ENCODE measurements at regions not wholly inside any gene's neighbourhood (a gene's known extent, or its start where the extent isn't known, plus 50 kb on each side); places are given as distances from the start of the nearest gene placed in this dataset.

GRCh38 chr10:44306762-44307161 is 78.1 kb downstream of the CXCL12 start:
- DNase-seq, result peak in 1 of 2 experiments; percentile 32
- H3K4me3 Mint-ChIP-seq (ENCODE audit: unreplicated experiment), result no peak overlapping the region
- H3K27me3 ChIP-seq (replicated peaks; ENCODE audit: control insufficient read depth, insufficient read depth, low read length), result no peaks in the 10 kb centered on the region
- H3K27me3 Mint-ChIP-seq (ENCODE audit: insufficient read depth, unreplicated experiment), result peaks cover 3% of the 10 kb centered on the region
- CTCF ChIA-PET, result no interaction called here
- H3K9me3 Mint-ChIP-seq (ENCODE audit: unreplicated experiment), result peaks cover 6% of the 10 kb centered on the region
- intact Hi-C loops (cut with micrococcal nuclease; ENCODE audit: unreplicated experiment), result loop anchor here (1.0 kb wide), 1 partner anchor 80 kb away; no protein-coding TSS in a partner anchor
- H3K4me1 Mint-ChIP-seq (ENCODE audit: low read depth, unreplicated experiment), result no peaks in the 10 kb centered on the region
- H3K27ac Mint-ChIP-seq (ENCODE audit: unreplicated experiment), result no peak overlapping the region
- H3K4me1 ChIP-seq, result no peaks in the 10 kb centered on the region
- peak in 1 of 2 experiments; percentile 39 for TF ChIP-seq CTCF (IDR thresholded peaks at IDR 0.05; ENCODE audit: insufficient read depth in 1 of 2, low read depth in 1 of 2, low read length in 1 of 2, severe bottlenecking in 1 of 2, unreplicated experiment in 1 of 2)
- H3K36me3 Mint-ChIP-seq (ENCODE audit: insufficient read depth, unreplicated experiment), result no peaks in the 10 kb centered on the region
- no peaks in the 10 kb centered on the region for H3K36me3 ChIP-seq (ENCODE audit: control insufficient read depth, insufficient read depth, low read length)
- H3K4me3 ChIP-seq (ENCODE audit: low read depth, low read length), result no peak overlapping the region
- H3K9me3 ChIP-seq, result no peaks in the 10 kb centered on the region
- POLR2A ChIA-PET, result no interaction called here
- BruUV-seq (replicated peaks), result no TSS peak

GRCh38 chr10:44306147-44306710 is 78.7 kb downstream of the CXCL12 start:
- no peaks in the 10 kb centered on the region for H3K36me3 Mint-ChIP-seq (ENCODE audit: insufficient read depth, unreplicated experiment)
- POLR2A ChIA-PET, result no interaction called here
- no peak overlapping the region for H3K27ac Mint-ChIP-seq (ENCODE audit: unreplicated experiment)
- H3K4me1 ChIP-seq, result no peaks in the 10 kb centered on the region
- DNase-seq, result no peak
- no peaks in the 10 kb centered on the region for H3K9me3 ChIP-seq
- H3K4me1 Mint-ChIP-seq (ENCODE audit: low read depth, unreplicated experiment), result no peaks in the 10 kb centered on the region
- no peak for TF ChIP-seq CTCF (IDR thresholded peaks at IDR 0.05; ENCODE audit: insufficient read depth in 1 of 2, low read depth in 1 of 2, low read length in 1 of 2, severe bottlenecking in 1 of 2, unreplicated experiment in 1 of 2)
- H3K36me3 ChIP-seq (ENCODE audit: control insufficient read depth, insufficient read depth, low read length), result no peaks in the 10 kb centered on the region
- no TSS peak for BruUV-seq (replicated peaks)
- H3K27me3 ChIP-seq (replicated peaks; ENCODE audit: control insufficient read depth, insufficient read depth, low read length), result no peaks in the 10 kb centered on the region
- intact Hi-C loops (cut with micrococcal nuclease; ENCODE audit: unreplicated experiment), result loop anchor here (1.0 kb wide), 1 partner anchor 80 kb away; no protein-coding TSS in a partner anchor
- peaks cover 3% of the 10 kb centered on the region for H3K27me3 Mint-ChIP-seq (ENCODE audit: insufficient read depth, unreplicated experiment)
- H3K4me3 Mint-ChIP-seq (ENCODE audit: unreplicated experiment), result no peak overlapping the region
- CTCF ChIA-PET, result no interaction called here
- peaks cover 6% of the 10 kb centered on the region for H3K9me3 Mint-ChIP-seq (ENCODE audit: unreplicated experiment)
- no peak overlapping the region for H3K4me3 ChIP-seq (ENCODE audit: low read depth, low read length)

GRCh38 chr10:44301781-44302355 is 83.0 kb downstream of the CXCL12 start:
- no TSS peak for BruUV-seq (replicated peaks)

More at GRCh38 chr10:44301781-44302355, 83.0 kb downstream of the CXCL12 start:
- CTCF ChIA-PET, result no interaction called here
- peaks cover 6% of the 10 kb centered on the region for H3K9me3 Mint-ChIP-seq (ENCODE audit: unreplicated experiment)
- H3K4me1 Mint-ChIP-seq (ENCODE audit: low read depth, unreplicated experiment), result no peaks in the 10 kb centered on the region
- no peak overlapping the region for H3K4me3 ChIP-seq (ENCODE audit: low read depth, low read length)
- no peaks in the 10 kb centered on the region for H3K4me1 ChIP-seq
- peaks cover 3% of the 10 kb centered on the region for H3K27me3 Mint-ChIP-seq (ENCODE audit: insufficient read depth, unreplicated experiment)
- H3K36me3 ChIP-seq (ENCODE audit: control insufficient read depth, insufficient read depth, low read length), result no peaks in the 10 kb centered on the region
- H3K27ac Mint-ChIP-seq (ENCODE audit: unreplicated experiment), result no peak overlapping the region
- no peaks in the 10 kb centered on the region for H3K27me3 ChIP-seq (replicated peaks; ENCODE audit: control insufficient read depth, insufficient read depth, low read length)
- intact Hi-C loops (cut with micrococcal nuclease; ENCODE audit: unreplicated experiment), result no loop called here
- TF ChIP-seq CTCF (IDR thresholded peaks at IDR 0.05; ENCODE audit: insufficient read depth in 1 of 2, low read depth in 1 of 2, low read length in 1 of 2, severe bottlenecking in 1 of 2, unreplicated experiment in 1 of 2), result no peak
- H3K9me3 ChIP-seq, result no peaks in the 10 kb centered on the region
- no peaks in the 10 kb centered on the region for H3K36me3 Mint-ChIP-seq (ENCODE audit: insufficient read depth, unreplicated experiment)
- POLR2A ChIA-PET, result no interaction called here
- H3K4me3 Mint-ChIP-seq (ENCODE audit: unreplicated experiment), result no peak overlapping the region
- no peak for DNase-seq
